ENCODE measurements at regions not wholly inside any gene's neighbourhood (a gene's known extent, or its start where the extent isn't known, plus 50 kb on each side); places are given as distances from the start of the nearest gene placed in this dataset.

- Mint-ChIP-seq H3K36me3 (no peaks in the 10 kb centered on the region), H3K9me3 (peaks cover 5% of the 10 kb centered on the region), H3K4me3 (no peak overlapping the region), H3K27me3 (no peaks in the 10 kb centered on the region), H3K27ac (no peak overlapping the region), H3K4me1 (ENCODE audit: unreplicated experiment) (peaks cover 4% of the 10 kb centered on the region)
- TF ChIP-seq CTCF (conservative IDR thresholded peaks at IDR 0.05), result peak; percentile 79
- no peak for DNase-seq (ENCODE audit: extremely low spot score, unreplicated experiment)
Observed at GRCh38 chr4:35151816-35152572, 1092.3 kb downstream of the ARAP2 start.

GRCh38 chr4:35163168-35163567 is 1081.1 kb downstream of the ARAP2 start:
- Mint-ChIP-seq H3K27ac (no peak overlapping the region), H3K36me3 (no peaks in the 10 kb centered on the region), H3K4me3 (no peak overlapping the region), H3K27me3 (no peaks in the 10 kb centered on the region), H3K9me3 (no peaks in the 10 kb centered on the region), H3K4me1 (ENCODE audit: unreplicated experiment) (no peaks in the 10 kb centered on the region)
- no peak for DNase-seq (ENCODE audit: extremely low spot score, unreplicated experiment)
- TF ChIP-seq CTCF (conservative IDR thresholded peaks at IDR 0.05), result no peak

- TF ChIP-seq CTCF (conservative IDR thresholded peaks at IDR 0.05), result no peak
- no peak overlapping the region for H3K4me3 Mint-ChIP-seq
- H3K27me3 Mint-ChIP-seq, result no peaks in the 10 kb centered on the region
- DNase-seq (ENCODE audit: extremely low spot score, unreplicated experiment), result no peak
- H3K27ac Mint-ChIP-seq, result no peak overlapping the region
- H3K9me3 Mint-ChIP-seq, result no peaks in the 10 kb centered on the region
- no peaks in the 10 kb centered on the region for H3K36me3 Mint-ChIP-seq
- H3K4me1 Mint-ChIP-seq (ENCODE audit: unreplicated experiment), result no peaks in the 10 kb centered on the region
Observed at GRCh38 chr4:35164063-35164462, 1080.3 kb downstream of the ARAP2 start.

GRCh38 chr4:35166466-35166865 is 1077.8 kb downstream of the ARAP2 start:
- H3K4me3 Mint-ChIP-seq, result no peak overlapping the region
- H3K36me3 Mint-ChIP-seq, result no peaks in the 10 kb centered on the region
- no peak for DNase-seq (ENCODE audit: extremely low spot score, unreplicated experiment)
- H3K4me1 Mint-ChIP-seq (ENCODE audit: unreplicated experiment), result no peaks in the 10 kb centered on the region
- no peaks in the 10 kb centered on the region for H3K27me3 Mint-ChIP-seq
- no peaks in the 10 kb centered on the region for H3K9me3 Mint-ChIP-seq
- no peak overlapping the region for H3K27ac Mint-ChIP-seq
- TF ChIP-seq CTCF (conservative IDR thresholded peaks at IDR 0.05), result no peak

- Mint-ChIP-seq H3K9me3 (no peaks in the 10 kb centered on the region), H3K27me3 (no peaks in the 10 kb centered on the region), H3K4me3 (no peak overlapping the region), H3K4me1 (ENCODE audit: unreplicated experiment) (peaks cover 8% of the 10 kb centered on the region), H3K36me3 (no peaks in the 10 kb centered on the region), H3K27ac (no peak overlapping the region)
- DNase-seq (ENCODE audit: extremely low spot score, unreplicated experiment), result no peak
- TF ChIP-seq CTCF (conservative IDR thresholded peaks at IDR 0.05), result no peak
Observed at GRCh38 chr4:35167385-35167784, 1076.9 kb downstream of the ARAP2 start.

Measured in type B pancreatic cell (in vitro differentiated cells).